NT2/D1 (cell line): ENCODE measurements at regions not wholly inside any gene's neighbourhood (a gene's known extent, or its start where the extent isn't known, plus 50 kb on each side); places are given as distances from the start of the nearest gene placed in this dataset.
"Not testable (repeated sequence)": the region's sequence is repeated elsewhere in the genome, so short reads cannot be mapped to it uniquely, and the experiment has no call there.

Experiments
- DNase-seq: peaks from one replicate; pipeline ENCODE4 v3.0.0-alpha.2; 2011; ENCODE audit warnings: low read depth, low spot score
- H3K27me3 ChIP-seq: 2 replicates; pipeline ENCODE4 v1.6.0; 2011; ENCODE audit warnings: mild to moderate bottlenecking; ENCODE audit not compliant: insufficient read length, insufficient read depth
- H3K36me3 ChIP-seq: 2 replicates; pipeline ENCODE4 v1.6.1; 2011; ENCODE audit warnings: mild to moderate bottlenecking, low read length, mixed read lengths; ENCODE audit not compliant: insufficient read depth, insufficient read length
- H3K4me1 ChIP-seq: 2 replicates; pipeline ENCODE4 v1.5.1; 2011; ENCODE audit not compliant: insufficient read depth, insufficient read length
- H3K4me3 ChIP-seq: 2 replicates; pipeline ENCODE4 v1.5.1; 2011; ENCODE audit warnings: low read depth; ENCODE audit not compliant: insufficient read length
- H3K9ac ChIP-seq: 2 replicates; pipeline ENCODE4 v1.6.0; 2011; ENCODE audit warnings: low read depth; ENCODE audit not compliant: insufficient read length
- H3K9me3 ChIP-seq: 2 replicates; pipeline ENCODE4 v1.5.1; 2011; ENCODE audit warnings: mild to moderate bottlenecking, low read length; ENCODE audit not compliant: insufficient read depth
- SUZ12 ChIP-seq: IDR thresholded peaks from 2 replicates; pipeline ENCODE4 v1.6.1; 2011; ENCODE audit not compliant: insufficient read length, insufficient read depth; ENCODE audit errors: extremely low read depth
- YY1 ChIP-seq: IDR thresholded peaks from 2 replicates; pipeline ENCODE4 v1.6.1; 2011; ENCODE audit not compliant: insufficient read length, insufficient read depth
- ZNF274 ChIP-seq: IDR thresholded peaks from 2 replicates; pipeline ENCODE4 v1.6.1; 2011; ENCODE audit warnings: mild to moderate bottlenecking, low read depth, low read length

DNA sequence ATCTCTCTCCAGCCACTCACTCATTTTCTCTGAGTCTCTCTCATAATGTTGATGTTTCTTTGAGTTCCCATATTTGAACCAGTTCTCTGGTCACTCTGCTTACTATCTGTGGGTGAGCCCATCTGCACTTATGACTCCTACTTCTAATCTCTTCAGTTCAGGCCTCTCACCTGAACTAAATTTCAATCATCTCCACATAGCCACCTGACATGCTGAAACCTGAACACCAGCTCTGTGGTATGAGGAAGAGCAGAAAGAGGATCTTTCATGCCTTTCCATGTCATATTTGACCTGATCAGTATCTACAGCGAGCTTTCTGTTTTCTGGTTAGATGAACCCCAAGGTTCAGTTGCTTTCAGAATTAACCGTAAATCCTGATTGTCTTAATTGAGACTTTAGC lies 122.2 kb upstream of the ESX1 start:
- no peak for DNase-seq
- no peaks in the 10 kb centered on the region for H3K9me3 ChIP-seq
- no peaks in the 10 kb centered on the region for H3K4me1 ChIP-seq
- no peaks in the 10 kb centered on the region for H3K36me3 ChIP-seq
- H3K27me3 ChIP-seq: no peaks in the 10 kb centered on the region
- TF ChIP-seq SUZ12 (no peak), ZNF274 (no peak), YY1 (no peak)
- no peak overlapping the region for H3K9ac ChIP-seq
- no peak overlapping the region for H3K4me3 ChIP-seq

DNA sequence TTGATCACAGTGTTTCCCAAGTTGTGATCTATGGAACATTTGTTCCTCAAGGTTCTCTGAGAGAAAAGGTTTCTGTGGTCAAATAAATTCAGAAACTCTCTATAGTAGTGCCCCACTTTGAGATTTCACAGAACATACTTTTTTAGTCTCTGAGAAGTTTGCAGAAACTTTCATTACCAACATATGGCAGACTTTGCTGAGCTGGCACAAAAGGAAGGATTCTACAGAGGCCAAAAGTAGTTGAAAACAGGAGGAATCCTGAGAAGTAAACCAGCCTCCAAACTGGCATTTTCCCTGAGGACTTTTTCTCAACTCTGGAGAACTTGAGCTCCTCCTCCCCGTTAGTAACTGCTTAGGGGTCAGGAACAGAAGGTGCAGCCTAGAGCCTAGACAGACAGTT lies 117.8 kb upstream of the ESX1 start:
- no peaks in the 10 kb centered on the region for H3K9me3 ChIP-seq
- TF ChIP-seq ZNF274: no peak
- no peak for TF ChIP-seq SUZ12
- TF ChIP-seq YY1: no peak
- no peaks in the 10 kb centered on the region for H3K36me3 ChIP-seq
- H3K27me3 ChIP-seq: no peaks in the 10 kb centered on the region
- H3K4me1 ChIP-seq: no peaks in the 10 kb centered on the region
- H3K9ac ChIP-seq: no peak overlapping the region
- H3K4me3 ChIP-seq: no peak overlapping the region
- no peak for DNase-seq

DNA sequence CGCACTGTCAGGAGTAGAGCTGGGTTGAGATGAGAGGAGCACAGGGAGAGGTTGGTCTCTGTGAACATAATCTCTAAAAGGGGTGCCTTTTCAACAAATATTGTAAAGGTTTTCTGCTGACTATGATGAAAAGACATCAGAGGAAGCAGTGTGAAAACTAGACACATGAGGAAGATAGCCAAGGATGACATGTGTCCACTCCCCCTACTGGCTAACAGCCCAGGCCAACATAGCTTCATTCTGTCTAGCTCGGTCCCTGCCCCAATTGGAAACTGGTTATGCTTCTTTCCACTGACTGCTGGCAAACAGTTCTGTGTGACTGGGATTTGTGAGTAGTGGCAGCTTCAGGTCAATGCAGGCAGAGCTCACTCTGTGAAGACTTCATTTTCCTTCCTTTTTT lies 115.4 kb upstream of the ESX1 start:
- Histone ChIP-seq H3K9me3 (0 out of 2 replicates have a peak, but pooled peaks cover 8% of the 10 kb centered on the region), H3K4me1 (no peaks in the 10 kb centered on the region), H3K27me3 (no peaks in the 10 kb centered on the region), H3K4me3 (no peak overlapping the region), H3K9ac (no peak overlapping the region), H3K36me3 (no peaks in the 10 kb centered on the region)
- no peak for DNase-seq
- TF ChIP-seq SUZ12 (no peak), ZNF274 (no peak), YY1 (no peak)

DNA sequence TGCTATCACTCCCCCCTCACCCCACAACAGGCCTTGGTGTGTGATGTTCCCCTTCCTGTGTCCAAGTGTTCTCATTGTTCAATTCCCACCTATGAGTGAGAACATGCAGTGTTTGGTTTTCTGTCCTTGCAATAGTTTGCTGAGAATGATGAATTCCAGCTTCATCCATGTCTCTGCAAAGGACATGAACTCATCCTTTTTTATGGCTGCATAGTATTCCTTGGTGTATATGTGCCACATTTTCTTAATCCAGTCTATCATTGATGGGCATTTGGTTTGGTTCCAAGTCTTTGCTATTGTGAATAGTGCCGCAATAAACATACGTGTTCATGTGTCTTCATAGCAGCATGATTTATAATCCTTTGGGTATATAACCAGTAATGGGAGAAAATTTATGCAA lies 106.0 kb upstream of the ESX1 start:
- H3K9ac ChIP-seq, DNase-seq, H3K4me3 ChIP-seq, H3K4me1 ChIP-seq, H3K9me3 ChIP-seq, H3K36me3 ChIP-seq, H3K27me3 ChIP-seq: not testable (repeated sequence)

DNA sequence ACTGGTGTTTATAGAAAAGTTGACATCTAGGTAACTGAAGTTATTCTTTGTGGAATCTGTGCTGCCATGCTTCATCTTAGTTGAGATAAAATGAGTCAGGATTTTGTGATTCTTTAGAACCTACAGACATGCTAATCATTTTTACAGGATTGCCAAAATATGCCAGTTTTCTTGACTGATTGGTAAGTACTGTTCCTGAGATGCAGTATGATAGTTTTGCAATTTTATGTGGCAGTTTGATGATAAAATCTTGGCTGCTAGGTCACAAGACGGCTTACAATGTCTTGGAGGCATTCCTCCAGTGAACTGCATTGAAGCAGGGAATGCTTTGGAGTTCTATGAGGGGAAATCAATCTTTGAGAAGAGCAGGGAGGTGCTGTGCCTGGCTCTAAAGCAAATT lies 104.4 kb upstream of the ESX1 start:
- no peaks in the 10 kb centered on the region for H3K4me1 ChIP-seq
- TF ChIP-seq SUZ12 (no peak), YY1 (no peak), ZNF274 (no peak)
- no peaks in the 10 kb centered on the region for H3K27me3 ChIP-seq
- no peak for DNase-seq
- H3K36me3 ChIP-seq: no peaks in the 10 kb centered on the region
- no peak overlapping the region for H3K9ac ChIP-seq
- H3K4me3 ChIP-seq: no peak overlapping the region
- H3K9me3 ChIP-seq: 0 out of 2 replicates have a peak, but pooled peaks cover 4% of the 10 kb centered on the region

DNA sequence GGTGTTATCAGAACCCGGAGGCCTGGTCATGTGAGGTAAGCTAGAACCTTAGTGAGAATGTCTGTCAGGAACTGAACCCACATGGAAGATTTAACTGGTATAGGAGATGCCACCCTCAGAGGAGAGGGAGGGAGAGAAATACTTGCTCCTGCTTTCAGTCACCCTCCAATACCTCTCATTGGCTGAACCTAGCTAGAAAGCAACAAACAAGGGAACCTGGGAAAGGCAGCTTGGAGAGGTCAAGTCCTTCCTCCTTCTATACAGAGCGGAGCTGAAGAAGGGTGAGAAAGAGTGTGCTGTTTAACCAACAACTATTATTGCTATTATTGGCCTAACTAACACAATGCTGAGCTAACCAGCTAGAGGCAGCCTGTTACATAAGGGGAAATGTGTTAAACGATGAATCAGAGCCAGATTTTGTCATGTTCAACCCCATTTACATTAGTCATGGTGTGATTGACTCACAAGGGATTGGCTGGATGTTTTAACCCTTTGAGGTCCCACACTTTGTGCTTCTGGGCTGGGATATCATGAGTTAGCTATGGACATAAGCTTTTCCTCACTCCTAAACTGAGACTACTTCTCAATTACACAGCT lies 96.5 kb upstream of the ESX1 start:
- H3K9ac ChIP-seq: no peak overlapping the region
- H3K27me3 ChIP-seq: no peaks in the 10 kb centered on the region
- no peaks in the 10 kb centered on the region for H3K36me3 ChIP-seq
- no peaks in the 10 kb centered on the region for H3K9me3 ChIP-seq
- no peak for TF ChIP-seq YY1
- TF ChIP-seq SUZ12: no peak
- TF ChIP-seq ZNF274: no peak
- no peaks in the 10 kb centered on the region for H3K4me1 ChIP-seq
- no peak overlapping the region for H3K4me3 ChIP-seq
- no peak for DNase-seq

DNA sequence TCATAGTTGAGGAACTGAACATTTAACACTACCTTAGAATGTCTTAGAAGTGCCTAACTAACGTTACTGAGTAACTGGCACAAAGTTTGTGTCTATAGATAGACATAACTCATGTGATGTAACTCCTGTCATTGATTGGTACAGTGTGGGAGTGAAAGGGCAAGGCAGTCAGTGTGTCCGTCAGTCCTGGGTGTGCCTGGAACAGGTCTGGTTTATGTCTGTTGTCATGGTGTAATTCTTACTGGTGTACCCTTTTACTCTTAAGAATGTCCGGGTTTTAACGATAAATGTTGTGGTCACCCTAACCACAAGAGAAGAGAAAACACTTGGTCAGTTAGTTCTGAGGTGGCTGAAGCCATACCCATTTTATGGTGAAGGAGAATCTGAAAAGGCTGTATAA lies 93.1 kb upstream of the ESX1 start:
- no peaks in the 10 kb centered on the region for H3K27me3 ChIP-seq
- H3K9ac ChIP-seq: no peak overlapping the region
- no peaks in the 10 kb centered on the region for H3K4me1 ChIP-seq
- H3K4me3 ChIP-seq: no peak overlapping the region
- H3K9me3 ChIP-seq: no peaks in the 10 kb centered on the region
- H3K36me3 ChIP-seq: no peaks in the 10 kb centered on the region
- no peak for TF ChIP-seq YY1
- TF ChIP-seq ZNF274: no peak
- TF ChIP-seq SUZ12: no peak
- no peak for DNase-seq
